ENCODE measurements at regions not wholly inside any gene's neighbourhood (a gene's known extent, or its start where the extent isn't known, plus 50 kb on each side); places are given as distances from the start of the nearest gene placed in this dataset.

DNA sequence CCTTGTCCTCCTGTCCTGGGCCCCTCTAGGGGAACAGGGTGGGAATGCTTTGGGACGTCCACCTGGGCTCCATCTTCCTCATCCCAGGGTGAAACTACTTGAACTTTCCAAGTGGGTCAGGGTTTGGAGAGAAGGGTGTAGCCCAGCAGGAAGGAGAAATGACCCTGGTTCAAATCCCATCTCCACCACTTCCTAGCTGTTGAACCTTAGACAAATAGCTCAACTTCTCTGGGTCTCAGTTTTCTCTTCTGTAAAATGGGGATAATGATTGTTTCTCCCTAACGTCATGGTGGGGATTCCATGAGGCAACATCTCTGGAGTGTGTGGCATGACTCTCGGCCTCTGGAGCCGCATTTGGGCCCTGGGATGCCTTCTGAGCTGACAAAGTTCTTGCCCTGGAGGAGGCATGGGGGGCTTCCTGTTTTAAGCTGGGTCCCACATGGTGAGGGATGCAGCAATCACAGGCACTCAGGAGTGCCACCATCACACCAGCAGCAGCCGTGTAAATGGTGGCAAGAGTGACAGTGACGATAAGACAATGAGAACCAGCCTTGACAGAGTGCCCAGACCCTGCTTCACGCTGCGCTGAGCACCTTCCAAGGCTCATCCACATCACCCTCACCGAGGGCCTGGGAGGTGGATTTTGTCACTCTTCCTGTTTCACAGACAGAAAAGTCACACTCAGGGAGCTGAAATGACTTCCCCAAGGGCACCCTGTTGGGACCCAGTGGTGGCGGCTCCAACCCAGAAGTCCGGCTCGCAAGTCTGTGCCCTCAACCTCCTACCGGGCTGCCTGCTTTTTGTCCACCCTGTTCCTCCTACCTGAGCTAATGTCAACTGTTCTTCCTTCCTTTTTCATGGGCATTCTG lies 69.5 kb upstream of the IER5L start:
- TF ChIP-seq, protein P1, sequence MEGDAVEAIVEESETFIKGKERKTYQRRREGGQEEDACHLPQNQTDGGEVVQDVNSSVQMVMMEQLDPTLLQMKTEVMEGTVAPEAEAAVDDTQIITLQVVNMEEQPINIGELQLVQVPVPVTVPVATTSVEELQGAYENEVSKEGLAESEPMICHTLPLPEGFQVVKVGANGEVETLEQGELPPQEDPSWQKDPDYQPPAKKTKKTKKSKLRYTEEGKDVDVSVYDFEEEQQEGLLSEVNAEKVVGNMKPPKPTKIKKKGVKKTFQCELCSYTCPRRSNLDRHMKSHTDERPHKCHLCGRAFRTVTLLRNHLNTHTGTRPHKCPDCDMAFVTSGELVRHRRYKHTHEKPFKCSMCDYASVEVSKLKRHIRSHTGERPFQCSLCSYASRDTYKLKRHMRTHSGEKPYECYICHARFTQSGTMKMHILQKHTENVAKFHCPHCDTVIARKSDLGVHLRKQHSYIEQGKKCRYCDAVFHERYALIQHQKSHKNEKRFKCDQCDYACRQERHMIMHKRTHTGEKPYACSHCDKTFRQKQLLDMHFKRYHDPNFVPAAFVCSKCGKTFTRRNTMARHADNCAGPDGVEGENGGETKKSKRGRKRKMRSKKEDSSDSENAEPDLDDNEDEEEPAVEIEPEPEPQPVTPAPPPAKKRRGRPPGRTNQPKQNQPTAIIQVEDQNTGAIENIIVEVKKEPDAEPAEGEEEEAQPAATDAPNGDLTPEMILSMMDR (IDR thresholded peaks at IDR 0.05) = no peak
- TF ChIP-seq EP300 (IDR thresholded peaks at IDR 0.05) = no peak
- no peak for TF ChIP-seq POLR2AphosphoS5 (IDR thresholded peaks at IDR 0.05)
